ENCODE measurements at regions not wholly inside any gene's neighbourhood (a gene's known extent, or its start where the extent isn't known, plus 50 kb on each side); places are given as distances from the start of the nearest gene placed in this dataset.
"Not testable (repeated sequence)": the region's sequence is repeated elsewhere in the genome, so short reads cannot be mapped to it uniquely, and the experiment has no call there.

GRCh38 chr7:109695419-109695818, 1125.7 kb downstream of the DNAJB9 start:
- H3K4me3 ChIP-seq = no peak overlapping the region
- DNase-seq (no peak), FAIRE-seq (no peak), ATAC-seq (no peak)
- TF ChIP-seq, protein P1, sequence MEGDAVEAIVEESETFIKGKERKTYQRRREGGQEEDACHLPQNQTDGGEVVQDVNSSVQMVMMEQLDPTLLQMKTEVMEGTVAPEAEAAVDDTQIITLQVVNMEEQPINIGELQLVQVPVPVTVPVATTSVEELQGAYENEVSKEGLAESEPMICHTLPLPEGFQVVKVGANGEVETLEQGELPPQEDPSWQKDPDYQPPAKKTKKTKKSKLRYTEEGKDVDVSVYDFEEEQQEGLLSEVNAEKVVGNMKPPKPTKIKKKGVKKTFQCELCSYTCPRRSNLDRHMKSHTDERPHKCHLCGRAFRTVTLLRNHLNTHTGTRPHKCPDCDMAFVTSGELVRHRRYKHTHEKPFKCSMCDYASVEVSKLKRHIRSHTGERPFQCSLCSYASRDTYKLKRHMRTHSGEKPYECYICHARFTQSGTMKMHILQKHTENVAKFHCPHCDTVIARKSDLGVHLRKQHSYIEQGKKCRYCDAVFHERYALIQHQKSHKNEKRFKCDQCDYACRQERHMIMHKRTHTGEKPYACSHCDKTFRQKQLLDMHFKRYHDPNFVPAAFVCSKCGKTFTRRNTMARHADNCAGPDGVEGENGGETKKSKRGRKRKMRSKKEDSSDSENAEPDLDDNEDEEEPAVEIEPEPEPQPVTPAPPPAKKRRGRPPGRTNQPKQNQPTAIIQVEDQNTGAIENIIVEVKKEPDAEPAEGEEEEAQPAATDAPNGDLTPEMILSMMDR (IDR thresholded peaks at IDR 0.05) = no peak
- H3K36me3 ChIP-seq = no peaks in the 10 kb centered on the region
- H3K27ac ChIP-seq = no peak overlapping the region
- intact Hi-C loops (cut with DNase I) = no loop called here
- no peaks in the 10 kb centered on the region for H3K4me1 ChIP-seq
- no peaks in the 10 kb centered on the region for H3K9me3 ChIP-seq
- no peaks in the 10 kb centered on the region for H3K27me3 ChIP-seq

GRCh38 chr7:109696723-109697122, 1127.0 kb downstream of the DNAJB9 start:
- FAIRE-seq (no peak), DNase-seq (no peak), ATAC-seq (no peak)
- WGBS, 2 donors = 82 to 97% methylated on average over 1 of the region's 1 CpG
- Histone ChIP-seq H3K27me3 (no peaks in the 10 kb centered on the region), H3K27ac (no peak overlapping the region), H3K4me3 (no peak overlapping the region), H3K4me1 (no peaks in the 10 kb centered on the region), H3K9me3 (no peaks in the 10 kb centered on the region), H3K36me3 (no peaks in the 10 kb centered on the region)
- TF ChIP-seq, protein P1 (IDR thresholded peaks at IDR 0.05) = no peak
- intact Hi-C loops (cut with DNase I) = no loop called here

DNA sequence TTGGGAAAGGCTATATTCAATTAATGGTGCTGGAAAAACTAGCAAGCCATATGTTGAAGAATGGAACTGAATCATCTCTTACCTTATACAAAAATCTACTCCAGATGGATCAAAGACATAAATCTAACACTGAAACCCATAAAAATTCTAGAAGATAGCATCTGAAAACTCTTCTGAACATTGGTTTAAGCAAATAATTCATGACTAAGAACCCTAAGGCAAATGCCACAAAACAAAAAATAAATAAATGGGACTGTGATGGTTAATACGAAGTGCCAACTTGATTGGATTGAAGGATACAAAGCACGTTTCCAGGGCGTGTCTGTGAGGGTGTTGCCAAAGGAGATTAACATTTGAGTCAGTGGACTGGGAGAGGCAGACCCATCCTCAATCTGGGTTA, 1130.0 kb downstream of the DNAJB9 start:
- FAIRE-seq = no peak
- intact Hi-C loops (cut with DNase I) = no loop called here
- no peak overlapping the region for H3K27ac ChIP-seq
- H3K9me3 ChIP-seq = no peaks in the 10 kb centered on the region
- TF ChIP-seq, protein P1 (IDR thresholded peaks at IDR 0.05) = no peak
- DNase-seq = no peak
- H3K27me3 ChIP-seq = no peaks in the 10 kb centered on the region
- H3K36me3 ChIP-seq = no peaks in the 10 kb centered on the region
- WGBS, 2 donors = 65 to 82% methylated on average over 3 of the region's 3 CpGs
- ATAC-seq = no peak
- H3K4me1 ChIP-seq = no peaks in the 10 kb centered on the region
- no peak overlapping the region for H3K4me3 ChIP-seq

DNA sequence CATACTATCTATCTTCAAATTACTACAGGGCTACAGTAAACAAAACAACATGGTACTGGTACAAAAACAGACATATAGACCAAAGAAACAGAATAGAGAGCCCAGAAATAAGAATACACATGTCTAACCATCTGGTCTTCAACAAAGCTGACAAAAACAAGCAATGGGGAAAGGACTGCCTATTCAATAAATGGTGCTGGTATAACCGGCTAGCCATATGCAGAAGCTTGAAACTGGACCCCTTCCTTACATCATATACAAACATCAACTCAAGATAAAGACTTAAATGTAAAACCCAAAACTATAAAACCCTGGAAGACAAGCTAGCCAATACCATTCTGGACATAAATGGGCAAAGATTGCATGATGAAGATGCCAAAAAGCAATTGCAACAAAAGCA, 1143.7 kb downstream of the DNAJB9 start:
- 71 to 88% methylated on average over 1 of the region's 1 CpG for WGBS, 2 donors
- Histone ChIP-seq H3K4me1 (no peaks in the 10 kb centered on the region), H3K9me3 (no peaks in the 10 kb centered on the region), H3K27me3 (no peaks in the 10 kb centered on the region), H3K36me3 (no peaks in the 10 kb centered on the region), H3K27ac (no peak overlapping the region), H3K4me3 (no peak overlapping the region)
- DNase-seq (no peak), FAIRE-seq (no peak), ATAC-seq (no peak)
- intact Hi-C loops (cut with DNase I) = no loop called here
- TF ChIP-seq, protein P1 (IDR thresholded peaks at IDR 0.05) = no peak

GRCh38 chr7:109719359-109719758, 1149.7 kb downstream of the DNAJB9 start:
- H3K9me3 ChIP-seq; H3K4me3 ChIP-seq; H3K27ac ChIP-seq; H3K27me3 ChIP-seq; H3K36me3 ChIP-seq; H3K4me1 ChIP-seq; ATAC-seq; intact Hi-C loops (cut with DNase I); FAIRE-seq: not testable (repeated sequence)
- peak in 1 of 6 donors; percentile 28 for DNase-seq
- 71 to 91% methylated on average over 8 of the region's 8 CpGs for WGBS, 2 donors

GRCh38 chr7:109734601-109735000, 1164.9 kb downstream of the DNAJB9 start:
- H3K9me3 ChIP-seq = no peaks in the 10 kb centered on the region
- TF ChIP-seq, protein P1 (IDR thresholded peaks at IDR 0.05) = no peak
- no peak for DNase-seq
- no peaks in the 10 kb centered on the region for H3K36me3 ChIP-seq
- H3K27me3 ChIP-seq = no peaks in the 10 kb centered on the region
- FAIRE-seq = no peak
- no peak for ATAC-seq
- intact Hi-C loops (cut with DNase I) = no loop called here
- H3K4me3 ChIP-seq = no peak overlapping the region
- H3K27ac ChIP-seq = no peak overlapping the region
- no peaks in the 10 kb centered on the region for H3K4me1 ChIP-seq

All from pancreas (tissue), 10 donors.